ENCODE measurements at regions not wholly inside any gene's neighbourhood (a gene's known extent, or its start where the extent isn't known, plus 50 kb on each side); places are given as distances from the start of the nearest gene placed in this dataset.

GRCh38 chr7:25429731-25430130, 201.4 kb upstream of the NPVF start:
- peaks cover 0 to 23% (median 6%) of the 10 kb centered on the region in 4 donors for H3K4me1 ChIP-seq
- peak overlapping the region in 2 of 4 donors; percentile 52 to 62 for H3K27ac ChIP-seq
- H3K27me3 ChIP-seq: no peaks in the 10 kb centered on the region
- H3K4me3 ChIP-seq: no peak overlapping the region
- 36 to 42% methylated on average over 3 of the region's 3 CpGs for WGBS, 2 donors
- peak in 1 of 2 donors; percentile 30 for DNase-seq (ENCODE audit: low spot score in 2 of 2)
- TF ChIP-seq CTCF (IDR thresholded peaks at IDR 0.05) (no peak), EP300 (IDR thresholded peaks at IDR 0.05) (no peak), POLR2A (IDR thresholded peaks at IDR 0.05) (no peak)
- H3K9me3 ChIP-seq: no peaks in the 10 kb centered on the region
- no peaks in the 10 kb centered on the region for H3K36me3 ChIP-seq

GRCh38 chr7:25430200-25430931, 202.1 kb upstream of the NPVF start:
- DNase-seq (ENCODE audit: low spot score in 2 of 2): no peak
- H3K4me3 ChIP-seq: no peak overlapping the region
- no peaks in the 10 kb centered on the region for H3K36me3 ChIP-seq
- TF ChIP-seq CTCF (IDR thresholded peaks at IDR 0.05) (no peak), EP300 (IDR thresholded peaks at IDR 0.05) (no peak), POLR2A (IDR thresholded peaks at IDR 0.05) (no peak)
- no peaks in the 10 kb centered on the region for H3K27me3 ChIP-seq
- H3K4me1 ChIP-seq: peaks cover 0 to 23% (median 6%) of the 10 kb centered on the region in 4 donors
- H3K27ac ChIP-seq: peak overlapping the region in 2 of 4 donors; percentile 52 to 62
- no peaks in the 10 kb centered on the region for H3K9me3 ChIP-seq
- 64 to 68% methylated on average over 9 of the region's 9 CpGs for WGBS, 2 donors

- Histone ChIP-seq H3K4me3 (no peak overlapping the region), H3K4me1 (peaks cover 0 to 23% (median 6%) of the 10 kb centered on the region in 4 donors), H3K27me3 (no peaks in the 10 kb centered on the region), H3K36me3 (no peaks in the 10 kb centered on the region), H3K27ac (no peak overlapping the region), H3K9me3 (no peaks in the 10 kb centered on the region)
- no peak for DNase-seq (ENCODE audit: low spot score in 2 of 2)
- TF ChIP-seq EP300 (IDR thresholded peaks at IDR 0.05): no peak
- no peak for TF ChIP-seq CTCF (IDR thresholded peaks at IDR 0.05)
- TF ChIP-seq POLR2A (IDR thresholded peaks at IDR 0.05): no peak
- WGBS, 2 donors: 85 to 87% methylated on average over 3 of the region's 3 CpGs
Observed at GRCh38 chr7:25431956-25432450, 203.7 kb upstream of the NPVF start.

- H3K27ac ChIP-seq: no peak overlapping the region
- TF ChIP-seq POLR2A (IDR thresholded peaks at IDR 0.05) (no peak), EP300 (IDR thresholded peaks at IDR 0.05) (no peak), CTCF (IDR thresholded peaks at IDR 0.05) (no peak)
- 76 to 84% methylated on average over 2 of the region's 2 CpGs for WGBS, 2 donors
- no peaks in the 10 kb centered on the region for H3K36me3 ChIP-seq
- no peaks in the 10 kb centered on the region for H3K9me3 ChIP-seq
- DNase-seq (ENCODE audit: low spot score in 2 of 2): no peak
- H3K27me3 ChIP-seq: no peaks in the 10 kb centered on the region
- H3K4me1 ChIP-seq: peaks cover 0 to 23% (median 6%) of the 10 kb centered on the region in 4 donors
- no peak overlapping the region for H3K4me3 ChIP-seq
Observed at GRCh38 chr7:25432807-25433206, 204.5 kb upstream of the NPVF start.

- Histone ChIP-seq H3K4me1 (no peaks in the 10 kb centered on the region), H3K27me3 (no peaks in the 10 kb centered on the region), H3K27ac (no peak overlapping the region), H3K36me3 (no peaks in the 10 kb centered on the region), H3K4me3 (no peak overlapping the region), H3K9me3 (peaks cover 0 to 28% (median 2%) of the 10 kb centered on the region in 4 donors)
- DNase-seq (ENCODE audit: low spot score in 2 of 2): no peak
- TF ChIP-seq POLR2A (IDR thresholded peaks at IDR 0.05): no peak
- no peak for TF ChIP-seq CTCF (IDR thresholded peaks at IDR 0.05)
- TF ChIP-seq EP300 (IDR thresholded peaks at IDR 0.05): no peak
- WGBS, 2 donors: 92 to 94% methylated on average over 3 of the region's 3 CpGs
Observed at GRCh38 chr7:25436413-25436812, 208.1 kb upstream of the NPVF start.
